ENCODE measurements at regions not wholly inside any gene's neighbourhood (a gene's known extent, or its start where the extent isn't known, plus 50 kb on each side); places are given as distances from the start of the nearest gene placed in this dataset.

DNA sequence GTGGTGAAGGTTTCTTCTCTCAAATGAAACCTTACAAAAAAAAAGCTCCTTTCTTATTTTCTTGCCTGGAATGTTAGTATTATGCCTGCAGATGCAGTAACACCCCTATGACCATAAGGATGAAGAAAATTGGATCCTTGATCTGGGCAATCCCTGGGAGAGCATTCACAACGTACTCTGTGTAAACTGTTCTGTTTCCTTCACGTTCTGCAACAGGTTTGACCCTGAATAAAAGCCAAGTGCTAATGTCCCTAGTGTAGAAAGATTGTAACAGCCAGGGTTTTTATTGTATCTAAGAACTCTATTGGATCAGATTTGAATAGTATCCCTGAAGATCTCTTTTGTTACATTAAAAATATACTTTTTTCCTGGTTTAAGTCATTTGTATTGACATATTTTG lies 1639.6 kb upstream of the ACO1 start:
- FAIRE-seq (no peak), DNase-seq (ENCODE audit: insufficient read length, low spot score) (no peak)
- TF ChIP-seq, protein P1, sequence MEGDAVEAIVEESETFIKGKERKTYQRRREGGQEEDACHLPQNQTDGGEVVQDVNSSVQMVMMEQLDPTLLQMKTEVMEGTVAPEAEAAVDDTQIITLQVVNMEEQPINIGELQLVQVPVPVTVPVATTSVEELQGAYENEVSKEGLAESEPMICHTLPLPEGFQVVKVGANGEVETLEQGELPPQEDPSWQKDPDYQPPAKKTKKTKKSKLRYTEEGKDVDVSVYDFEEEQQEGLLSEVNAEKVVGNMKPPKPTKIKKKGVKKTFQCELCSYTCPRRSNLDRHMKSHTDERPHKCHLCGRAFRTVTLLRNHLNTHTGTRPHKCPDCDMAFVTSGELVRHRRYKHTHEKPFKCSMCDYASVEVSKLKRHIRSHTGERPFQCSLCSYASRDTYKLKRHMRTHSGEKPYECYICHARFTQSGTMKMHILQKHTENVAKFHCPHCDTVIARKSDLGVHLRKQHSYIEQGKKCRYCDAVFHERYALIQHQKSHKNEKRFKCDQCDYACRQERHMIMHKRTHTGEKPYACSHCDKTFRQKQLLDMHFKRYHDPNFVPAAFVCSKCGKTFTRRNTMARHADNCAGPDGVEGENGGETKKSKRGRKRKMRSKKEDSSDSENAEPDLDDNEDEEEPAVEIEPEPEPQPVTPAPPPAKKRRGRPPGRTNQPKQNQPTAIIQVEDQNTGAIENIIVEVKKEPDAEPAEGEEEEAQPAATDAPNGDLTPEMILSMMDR (IDR thresholded peaks at IDR 0.05; ENCODE audit: insufficient read depth, missing control alignments) = no peak

DNA sequence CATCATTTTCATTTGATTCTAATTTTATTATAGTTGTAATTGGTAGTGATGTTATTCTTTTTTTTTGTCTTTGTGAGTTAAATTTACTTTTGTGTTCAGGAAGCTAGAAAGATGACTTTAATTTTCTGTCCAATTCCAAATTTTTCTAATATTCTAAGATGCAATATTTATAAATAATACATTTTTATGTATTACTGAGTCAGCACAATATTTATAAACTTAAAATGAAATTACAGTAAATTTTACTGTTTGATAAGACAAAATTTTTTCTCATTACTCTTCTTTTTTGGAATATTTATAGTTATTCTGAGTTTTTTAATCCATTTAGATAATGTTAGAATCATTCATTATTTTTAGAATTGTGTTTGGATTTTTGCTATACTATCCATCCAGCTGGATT lies 1637.9 kb upstream of the ACO1 start:
- TF ChIP-seq, protein P1 (IDR thresholded peaks at IDR 0.05; ENCODE audit: insufficient read depth, missing control alignments) = no peak
- DNase-seq (ENCODE audit: insufficient read length, low spot score) (no peak), FAIRE-seq (no peak)

DNA sequence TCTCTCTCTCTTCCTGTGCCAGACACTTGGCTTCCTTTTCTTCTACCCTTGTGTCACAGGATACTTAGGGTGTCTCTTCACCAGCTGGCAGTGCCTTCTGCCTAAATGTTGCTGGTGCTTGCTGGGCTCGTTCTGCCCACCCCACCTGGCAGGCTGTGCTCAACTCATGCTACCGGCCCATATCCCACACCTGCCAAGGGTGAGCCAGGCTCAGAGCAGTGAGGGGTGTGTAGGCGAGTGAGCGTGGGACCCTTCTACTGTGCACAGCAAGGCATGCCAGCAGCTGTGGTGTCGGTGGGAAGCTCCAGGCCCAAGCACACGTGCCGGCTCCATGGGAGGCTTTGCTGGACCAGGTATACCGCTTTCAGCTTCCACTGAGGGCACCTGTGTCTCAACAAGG lies 1626.7 kb upstream of the ACO1 start:
- no peak for FAIRE-seq
- no peak for DNase-seq (ENCODE audit: insufficient read length, low spot score)
- TF ChIP-seq, protein P1 (IDR thresholded peaks at IDR 0.05; ENCODE audit: insufficient read depth, missing control alignments) = no peak

DNA sequence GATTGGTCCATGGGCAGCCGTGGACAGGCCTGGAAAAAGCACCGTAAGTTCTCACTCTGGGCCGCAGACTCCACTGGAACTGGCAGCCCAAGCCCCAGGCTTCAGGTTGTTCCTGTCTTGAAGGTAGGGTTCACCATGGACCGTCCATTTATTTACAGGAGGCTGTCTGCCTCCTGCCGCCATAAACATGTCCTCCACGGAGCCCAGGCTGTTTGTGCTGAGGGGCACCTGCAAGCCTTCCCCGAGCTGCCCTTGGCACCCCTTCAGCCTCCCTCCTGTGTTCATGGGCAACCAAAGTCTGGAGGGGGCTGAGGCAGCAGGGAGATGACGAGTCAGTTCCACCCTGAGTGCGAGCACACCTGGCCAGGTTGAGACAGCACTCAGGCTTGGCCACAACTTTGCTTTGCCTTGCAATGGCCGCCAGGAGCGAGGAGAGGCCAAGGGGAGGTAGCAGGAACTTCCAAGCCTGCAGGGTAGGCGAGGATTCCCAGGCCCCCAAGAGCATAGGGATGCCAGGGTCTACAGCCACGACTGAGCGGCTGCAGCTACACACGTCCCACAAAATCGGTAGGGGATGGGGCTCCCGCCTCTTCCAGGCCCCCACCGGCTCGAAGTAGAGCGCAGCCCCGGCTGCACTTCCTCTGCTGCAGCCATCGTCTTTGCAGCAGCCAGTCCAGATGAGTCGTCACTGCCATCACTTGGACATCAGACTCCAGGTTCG lies 1625.6 kb upstream of the ACO1 start:
- FAIRE-seq (no peak), DNase-seq (ENCODE audit: insufficient read length, low spot score) (no peak)
- TF ChIP-seq, protein P1 (IDR thresholded peaks at IDR 0.05; ENCODE audit: insufficient read depth, missing control alignments) = no peak

DNA sequence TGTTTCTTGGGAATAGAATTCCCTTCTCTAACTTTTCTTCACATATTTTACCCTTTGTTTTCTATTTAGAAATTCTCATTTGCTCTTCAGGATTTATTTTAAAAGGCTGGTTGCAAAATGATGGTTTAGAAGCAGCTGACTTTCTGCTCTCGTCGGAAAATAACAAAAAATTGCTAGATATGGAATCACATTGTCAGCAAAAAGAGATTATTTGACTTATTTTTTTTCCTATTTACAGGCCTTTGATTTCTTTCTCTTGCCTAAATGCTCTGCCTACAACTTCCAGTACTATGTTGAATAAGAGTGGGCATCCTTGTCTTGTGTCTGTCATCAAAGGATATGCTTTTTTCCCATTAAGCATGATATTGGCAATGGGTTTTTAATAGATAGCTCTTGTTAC lies 1619.1 kb upstream of the ACO1 start:
- FAIRE-seq (no peak), DNase-seq (ENCODE audit: insufficient read length, low spot score) (no peak)
- TF ChIP-seq, protein P1 (IDR thresholded peaks at IDR 0.05; ENCODE audit: insufficient read depth, missing control alignments) = no peak

DNA sequence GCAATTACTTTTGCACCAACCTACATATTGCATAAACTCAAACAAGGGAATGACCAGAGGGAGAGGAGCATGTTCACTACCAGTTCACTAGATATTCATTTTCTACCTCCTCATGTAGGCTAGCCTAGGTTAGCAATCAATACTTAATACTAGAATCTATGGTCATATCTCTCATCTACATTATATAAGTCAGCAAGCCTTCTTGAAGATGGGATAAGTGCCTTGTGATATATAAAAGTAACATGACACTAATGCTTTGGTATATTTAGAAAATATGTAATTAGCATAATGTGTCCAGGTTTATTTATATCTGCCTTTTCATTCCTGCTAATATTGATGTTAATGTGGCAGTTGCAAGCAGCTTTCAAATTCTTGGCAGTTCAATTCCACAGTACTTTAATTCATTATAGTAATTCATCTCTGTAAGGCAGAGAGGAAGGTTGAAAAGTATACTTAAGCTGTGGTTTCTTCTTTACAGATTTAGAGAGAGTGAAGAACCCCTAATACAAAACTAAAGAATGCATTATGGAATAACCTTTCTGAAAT lies 1613.2 kb upstream of the ACO1 start:
- FAIRE-seq = no peak
- DNase-seq (ENCODE audit: insufficient read length, low spot score) = no peak

DNA sequence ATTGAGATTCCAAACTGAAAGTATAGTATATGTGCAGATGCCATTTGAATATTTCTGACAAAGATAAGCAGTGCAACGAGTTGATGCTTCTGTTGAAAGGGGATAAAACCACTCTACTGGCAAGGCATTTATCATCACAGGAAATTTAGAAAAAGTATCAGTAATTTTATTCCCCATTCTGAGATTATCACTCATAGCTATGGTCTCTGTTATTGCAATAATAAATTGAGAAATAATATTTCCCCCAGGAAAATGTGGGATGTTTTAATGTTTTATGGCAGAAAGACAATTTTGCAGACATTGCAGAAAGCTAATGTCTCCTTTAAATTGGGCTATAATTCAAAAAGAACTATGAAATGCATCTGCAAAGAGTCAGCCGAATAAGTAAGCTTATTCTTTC lies 1612.7 kb upstream of the ACO1 start:
- DNase-seq (ENCODE audit: insufficient read length, low spot score) = no peak
- FAIRE-seq = no peak
- TF ChIP-seq, protein P1 (IDR thresholded peaks at IDR 0.05; ENCODE audit: insufficient read depth, missing control alignments) = no peak

More for the DNA sequence above, 1613.2 kb upstream of the ACO1 start:
- TF ChIP-seq, protein P1 (IDR thresholded peaks at IDR 0.05; ENCODE audit: insufficient read depth, missing control alignments) = no peak

Data from D721Med (cell line).